ENCODE measurements at regions not wholly inside any gene's neighbourhood (a gene's known extent, or its start where the extent isn't known, plus 50 kb on each side); places are given as distances from the start of the nearest gene placed in this dataset.

DNA sequence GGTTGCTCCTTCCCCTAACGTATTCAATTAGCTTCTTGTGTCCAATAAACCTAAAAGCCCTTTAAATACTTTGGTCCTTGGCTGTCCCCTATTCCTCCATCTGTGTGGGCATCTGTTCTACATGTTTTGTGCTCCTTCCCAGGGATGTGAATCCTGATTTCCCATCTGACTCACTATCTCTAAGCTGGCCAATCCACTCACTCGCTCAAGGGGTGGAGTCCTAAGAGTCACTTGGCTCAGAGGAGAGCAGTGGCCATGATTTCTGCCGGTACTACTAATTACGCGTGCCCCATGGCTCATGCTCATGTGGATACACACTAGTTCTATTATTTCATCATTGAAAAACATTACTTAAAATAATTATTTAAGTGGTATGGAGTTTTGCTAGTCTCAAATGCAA is 89.6 kb downstream of the TAF11L14 start:
- no peaks in the 10 kb centered on the region for H3K27me3 ChIP-seq (ENCODE audit: control insufficient read depth, low read length)
- no peaks in the 10 kb centered on the region for H4K20me1 ChIP-seq (ENCODE audit: control insufficient read depth, insufficient read depth, low read depth, low read length)
- H3K4me2 ChIP-seq (ENCODE audit: low read length) = no peak overlapping the region
- H3F3A ChIP-seq (ENCODE audit: control insufficient read depth, insufficient read depth) = no peaks in the 10 kb centered on the region
- no peaks in the 10 kb centered on the region for H3K36me3 ChIP-seq (ENCODE audit: control insufficient read depth, low read length)
- no peaks in the 10 kb centered on the region for H3K4me1 ChIP-seq (ENCODE audit: control insufficient read depth, low read length)
- H3K79me2 ChIP-seq (ENCODE audit: control insufficient read depth, low read length) = no peaks in the 10 kb centered on the region
- no peak overlapping the region for H3K27ac ChIP-seq (ENCODE audit: low read depth, low read length)
- no peak overlapping the region for H3K4me3 ChIP-seq (ENCODE audit: low read length)
- no peaks in the 10 kb centered on the region for H3K9me2 ChIP-seq (replicated peaks; ENCODE audit: control insufficient read depth, low read length)
- TF ChIP-seq EZH2phosphoT487 (IDR thresholded peaks at IDR 0.05; ENCODE audit: borderline replicate concordance, low read length) = no peak
- TF ChIP-seq, protein P1, sequence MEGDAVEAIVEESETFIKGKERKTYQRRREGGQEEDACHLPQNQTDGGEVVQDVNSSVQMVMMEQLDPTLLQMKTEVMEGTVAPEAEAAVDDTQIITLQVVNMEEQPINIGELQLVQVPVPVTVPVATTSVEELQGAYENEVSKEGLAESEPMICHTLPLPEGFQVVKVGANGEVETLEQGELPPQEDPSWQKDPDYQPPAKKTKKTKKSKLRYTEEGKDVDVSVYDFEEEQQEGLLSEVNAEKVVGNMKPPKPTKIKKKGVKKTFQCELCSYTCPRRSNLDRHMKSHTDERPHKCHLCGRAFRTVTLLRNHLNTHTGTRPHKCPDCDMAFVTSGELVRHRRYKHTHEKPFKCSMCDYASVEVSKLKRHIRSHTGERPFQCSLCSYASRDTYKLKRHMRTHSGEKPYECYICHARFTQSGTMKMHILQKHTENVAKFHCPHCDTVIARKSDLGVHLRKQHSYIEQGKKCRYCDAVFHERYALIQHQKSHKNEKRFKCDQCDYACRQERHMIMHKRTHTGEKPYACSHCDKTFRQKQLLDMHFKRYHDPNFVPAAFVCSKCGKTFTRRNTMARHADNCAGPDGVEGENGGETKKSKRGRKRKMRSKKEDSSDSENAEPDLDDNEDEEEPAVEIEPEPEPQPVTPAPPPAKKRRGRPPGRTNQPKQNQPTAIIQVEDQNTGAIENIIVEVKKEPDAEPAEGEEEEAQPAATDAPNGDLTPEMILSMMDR (IDR thresholded peaks at IDR 0.05; ENCODE audit: low read depth, low read length, poor library complexity, severe bottlenecking) = no peak
- no peaks in the 10 kb centered on the region for H3K9me3 ChIP-seq (ENCODE audit: control insufficient read depth, insufficient read depth, low read length)

DNA sequence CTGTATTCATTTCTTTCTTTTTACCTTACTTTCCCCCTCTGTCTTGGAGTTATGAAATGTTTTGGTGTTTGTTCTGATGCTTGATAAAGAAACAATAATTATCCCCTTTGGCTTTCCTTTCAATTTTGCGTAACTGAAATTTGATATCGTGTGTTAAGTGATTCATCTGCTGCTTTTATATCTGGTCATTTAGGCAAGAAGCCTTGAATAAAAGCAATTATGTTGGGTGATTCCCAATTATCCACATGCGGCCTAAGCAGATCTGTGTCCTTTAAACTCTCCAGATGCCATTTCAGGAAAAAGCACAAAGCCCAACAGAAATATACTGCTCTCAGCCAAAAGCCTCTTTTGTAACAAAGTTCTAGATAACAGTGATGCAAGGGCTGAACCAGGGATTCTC is 92.8 kb downstream of the TAF11L14 start:
- no peaks in the 10 kb centered on the region for H3K79me2 ChIP-seq (ENCODE audit: control insufficient read depth, low read length)
- H4K20me1 ChIP-seq (ENCODE audit: control insufficient read depth, insufficient read depth, low read depth, low read length) = no peaks in the 10 kb centered on the region
- no peak for TF ChIP-seq EZH2phosphoT487 (IDR thresholded peaks at IDR 0.05; ENCODE audit: borderline replicate concordance, low read length)
- TF ChIP-seq, protein P1 (IDR thresholded peaks at IDR 0.05; ENCODE audit: low read depth, low read length, poor library complexity, severe bottlenecking) = no peak

DNA sequence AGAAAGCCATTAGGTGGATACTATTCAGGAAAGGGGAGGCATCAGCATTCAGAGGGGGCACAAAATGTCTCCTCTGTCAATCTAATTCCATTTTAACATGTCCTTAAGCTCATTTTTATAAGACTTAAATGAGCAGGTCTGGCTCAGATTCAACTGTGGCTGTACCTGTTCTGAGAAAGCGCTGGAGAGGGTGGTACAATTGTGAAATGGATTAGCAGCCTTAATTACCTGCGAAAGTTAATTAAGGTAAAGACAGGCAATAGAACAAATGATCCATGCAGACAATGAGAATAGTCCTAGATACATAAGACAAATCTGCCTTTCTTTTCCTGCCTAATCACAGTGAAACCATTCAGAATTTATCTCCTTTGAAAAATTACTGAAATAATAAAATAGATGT is 96.2 kb downstream of the TAF11L14 start:
- Histone ChIP-seq H3K79me2 (ENCODE audit: control insufficient read depth, low read length) (no peaks in the 10 kb centered on the region), H3K9me3 (ENCODE audit: control insufficient read depth, insufficient read depth, low read length) (no peaks in the 10 kb centered on the region), H3F3A (ENCODE audit: control insufficient read depth, insufficient read depth) (no peaks in the 10 kb centered on the region), H3K36me3 (ENCODE audit: control insufficient read depth, low read length) (no peaks in the 10 kb centered on the region), H3K27ac (ENCODE audit: low read depth, low read length) (no peak overlapping the region), H3K4me3 (ENCODE audit: low read length) (no peak overlapping the region), H3K27me3 (ENCODE audit: control insufficient read depth, low read length) (no peaks in the 10 kb centered on the region), H3K9me2 (replicated peaks; ENCODE audit: control insufficient read depth, low read length) (no peaks in the 10 kb centered on the region), H4K20me1 (ENCODE audit: control insufficient read depth, insufficient read depth, low read depth, low read length) (no peaks in the 10 kb centered on the region), H3K4me1 (ENCODE audit: control insufficient read depth, low read length) (no peaks in the 10 kb centered on the region), H3K4me2 (ENCODE audit: low read length) (no peak overlapping the region)
- TF ChIP-seq, protein P1 (IDR thresholded peaks at IDR 0.05; ENCODE audit: low read depth, low read length, poor library complexity, severe bottlenecking) = no peak
- no peak for TF ChIP-seq EZH2phosphoT487 (IDR thresholded peaks at IDR 0.05; ENCODE audit: borderline replicate concordance, low read length)

More for the DNA sequence above, 92.8 kb downstream of the TAF11L14 start:
- Histone ChIP-seq H3K27me3 (ENCODE audit: control insufficient read depth, low read length) (no peaks in the 10 kb centered on the region), H3K4me1 (ENCODE audit: control insufficient read depth, low read length) (no peaks in the 10 kb centered on the region), H3K27ac (ENCODE audit: low read depth, low read length) (no peak overlapping the region), H3K36me3 (ENCODE audit: control insufficient read depth, low read length) (no peaks in the 10 kb centered on the region), H3F3A (ENCODE audit: control insufficient read depth, insufficient read depth) (no peaks in the 10 kb centered on the region), H3K9me2 (replicated peaks; ENCODE audit: control insufficient read depth, low read length) (no peaks in the 10 kb centered on the region), H3K4me2 (ENCODE audit: low read length) (no peak overlapping the region), H3K9me3 (ENCODE audit: control insufficient read depth, insufficient read depth, low read length) (no peaks in the 10 kb centered on the region), H3K4me3 (ENCODE audit: low read length) (no peak overlapping the region)
